ENCODE measurements at regions not wholly inside any gene's neighbourhood (a gene's known extent, or its start where the extent isn't known, plus 50 kb on each side); places are given as distances from the start of the nearest gene placed in this dataset.

DNA sequence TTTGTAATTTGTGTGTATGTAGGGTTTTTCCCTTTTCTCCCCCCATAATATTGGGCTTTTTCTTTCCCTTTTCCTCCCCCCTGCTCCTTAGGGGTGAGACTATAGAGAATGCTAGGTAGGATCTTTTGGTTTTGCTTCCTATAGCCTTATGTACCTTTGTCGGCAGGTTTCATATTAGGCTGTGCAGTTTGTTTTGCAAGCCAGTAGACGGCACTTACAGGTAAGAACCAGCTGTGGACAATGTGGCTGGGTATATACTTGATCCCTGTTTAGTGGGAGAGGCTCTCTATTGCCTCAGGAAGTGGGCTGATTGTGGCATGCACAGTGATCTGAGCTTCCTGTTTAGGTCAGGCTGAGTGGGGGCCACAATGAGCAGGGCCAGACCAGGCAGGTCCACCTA, 359.2 kb upstream of the OBI1 start:
- no peak for TF ChIP-seq YY1 (IDR thresholded peaks at IDR 0.05; ENCODE audit: insufficient read depth, insufficient read length)
- no peak for TF ChIP-seq SUZ12 (IDR thresholded peaks at IDR 0.05; ENCODE audit: extremely low read depth, insufficient read depth, insufficient read length)
